MM.1S (cell line): ENCODE measurements at regions not wholly inside any gene's neighbourhood (a gene's known extent, or its start where the extent isn't known, plus 50 kb on each side); places are given as distances from the start of the nearest gene placed in this dataset.

Experiments
- DNase-seq: peaks from one replicate; pipeline ENCODE4 v3.0.0-alpha.2; 2015
- H2AFZ ChIP-seq: fragments of 300-600 bp; sonication (generic); 2 replicates; pipeline ENCODE4 v1.6.0; 2016; ENCODE audit warnings: antibody characterized with exemption, low read length
- H3F3A ChIP-seq: fragments of 300-600 bp; sonication (generic); 2 replicates; pipeline ENCODE4 v1.6.1; 2016; ENCODE audit warnings: mild to moderate bottlenecking, antibody characterized with exemption, low read length, moderate library complexity, mixed read lengths; ENCODE audit not compliant: insufficient read depth
- H3K27ac ChIP-seq: fragments of 300-600 bp; sonication (generic); 2 replicates; pipeline ENCODE4 v1.5.1; 2016; ENCODE audit warnings: mild to moderate bottlenecking, low read length
- H3K27me3 ChIP-seq: fragments of 300-600 bp; sonication (generic); replicated peaks from 2 replicates; pipeline ENCODE4 v1.6.0; 2016; ENCODE audit warnings: low read length; ENCODE audit not compliant: insufficient read depth
- H3K36me3 ChIP-seq: fragments of 300-600 bp; sonication (generic); replicated peaks from 2 replicates; pipeline ENCODE4 v1.6.1; 2016; ENCODE audit warnings: mild to moderate bottlenecking, low read length, mixed read lengths; ENCODE audit not compliant: insufficient read depth
- H3K4me1 ChIP-seq: fragments of 300-600 bp; sonication (generic); 2 replicates; pipeline ENCODE4 v1.6.1; 2016; ENCODE audit warnings: low read length, mixed read lengths
- H3K4me2 ChIP-seq: fragments of 300-600 bp; sonication (generic); 2 replicates; pipeline ENCODE4 v1.6.0; 2016; ENCODE audit warnings: low read depth, low read length
- H3K4me3 ChIP-seq: fragments of 300-600 bp; sonication (generic); 2 replicates; pipeline ENCODE4 v1.5.1; 2016; ENCODE audit warnings: low read length, mixed read lengths
- H3K79me2 ChIP-seq: fragments of 300-600 bp; sonication (generic); 2 replicates; pipeline ENCODE4 v1.6.1; 2016; ENCODE audit warnings: mixed run types, low read length, mixed read lengths
- H3K9ac ChIP-seq: fragments of 300-600 bp; sonication (generic); 2 replicates; pipeline ENCODE4 v1.6.1; 2016; ENCODE audit warnings: low read length, mixed read lengths
- H3K9me2 ChIP-seq: fragments of 300-600 bp; sonication (generic); replicated peaks from 2 replicates; pipeline ENCODE4 v1.6.1; 2016; ENCODE audit warnings: mild to moderate bottlenecking, low read length, mixed read lengths; ENCODE audit not compliant: insufficient read depth
- H3K9me3 ChIP-seq: fragments of 300-600 bp; sonication (generic); replicated peaks from 2 replicates; pipeline ENCODE4 v1.6.1; 2016; ENCODE audit warnings: mild to moderate bottlenecking, low read length, mixed read lengths; ENCODE audit not compliant: insufficient read depth
- H4K20me1 ChIP-seq: fragments of 300-600 bp; sonication (generic); 2 replicates; pipeline ENCODE4 v1.6.1; 2016; ENCODE audit warnings: mild to moderate bottlenecking, low read length, moderate library complexity, mixed read lengths; ENCODE audit not compliant: insufficient read depth
- CTCF ChIP-seq: fragments of 300-600 bp; sonication (generic); IDR thresholded peaks from 2 replicates; pipeline ENCODE4 v1.5.1; 2016; ENCODE audit warnings: antibody characterized with exemption, low read length, mixed read lengths
- EZH2 ChIP-seq: fragments of 300-600 bp; sonication (generic); optimal IDR thresholded peaks from 2 replicates; pipeline ENCODE3; 2017; ENCODE audit warnings: low read depth, mild to moderate bottlenecking, antibody characterized with exemption, low read length, mixed read lengths
- EZH2phosphoT487 ChIP-seq: fragments of 300-600 bp; sonication (generic); IDR thresholded peaks from 2 replicates; pipeline ENCODE4 v1.6.1; 2018; ENCODE audit warnings: antibody characterized with exemption, low read length

- Histone ChIP-seq H3K4me2 (no peak overlapping the region), H4K20me1 (no peaks in the 10 kb centered on the region), H2AFZ (no peak overlapping the region), H3K9me3 (no peaks in the 10 kb centered on the region), H3K4me1 (no peaks in the 10 kb centered on the region), H3K9ac (no peak overlapping the region), H3F3A (no peaks in the 10 kb centered on the region), H3K79me2 (no peaks in the 10 kb centered on the region), H3K36me3 (no peaks in the 10 kb centered on the region), H3K27ac (no peak overlapping the region), H3K9me2 (no peaks in the 10 kb centered on the region), H3K4me3 (no peak overlapping the region), H3K27me3 (no peaks in the 10 kb centered on the region)
- no peak for TF ChIP-seq EZH2phosphoT487
- no peak for TF ChIP-seq EZH2
- TF ChIP-seq CTCF: no peak
- no peak for DNase-seq
Measured at GRCh38 chr2:111688482-111688881, 195.5 kb downstream of the ANAPC1 start.

GRCh38 chr2:111689174-111689573 lies 194.8 kb downstream of the ANAPC1 start:
- no peak overlapping the region for H3K9ac ChIP-seq
- no peaks in the 10 kb centered on the region for H4K20me1 ChIP-seq
- no peaks in the 10 kb centered on the region for H3K4me1 ChIP-seq

GRCh38 chr2:111689941-111690340 lies 194.1 kb downstream of the ANAPC1 start:
- H2AFZ ChIP-seq: no peak overlapping the region
- TF ChIP-seq EZH2: no peak
- no peaks in the 10 kb centered on the region for H4K20me1 ChIP-seq

More at GRCh38 chr2:111689174-111689573, 194.8 kb downstream of the ANAPC1 start:
- no peaks in the 10 kb centered on the region for H3K9me2 ChIP-seq
- no peak for DNase-seq
- H3K36me3 ChIP-seq: no peaks in the 10 kb centered on the region
- no peak overlapping the region for H2AFZ ChIP-seq
- H3K27ac ChIP-seq: no peak overlapping the region
- H3K27me3 ChIP-seq: no peaks in the 10 kb centered on the region
- no peak overlapping the region for H3K4me3 ChIP-seq
- no peaks in the 10 kb centered on the region for H3K9me3 ChIP-seq
- H3K79me2 ChIP-seq: no peaks in the 10 kb centered on the region
- no peaks in the 10 kb centered on the region for H3F3A ChIP-seq
- TF ChIP-seq EZH2: no peak
- no peak for TF ChIP-seq CTCF
- no peak for TF ChIP-seq EZH2phosphoT487
- H3K4me2 ChIP-seq: no peak overlapping the region

GRCh38 chr2:111691164-111691875 lies 192.7 kb downstream of the ANAPC1 start:
- Histone ChIP-seq H3K36me3 (no peaks in the 10 kb centered on the region), H3K9ac (no peak overlapping the region), H2AFZ (no peak overlapping the region), H4K20me1 (no peaks in the 10 kb centered on the region), H3F3A (no peaks in the 10 kb centered on the region), H3K79me2 (no peaks in the 10 kb centered on the region), H3K27ac (no peak overlapping the region), H3K4me2 (no peak overlapping the region), H3K9me3 (no peaks in the 10 kb centered on the region), H3K9me2 (no peaks in the 10 kb centered on the region), H3K4me1 (no peaks in the 10 kb centered on the region), H3K27me3 (no peaks in the 10 kb centered on the region), H3K4me3 (no peak overlapping the region)
- no peak for DNase-seq
- TF ChIP-seq CTCF (no peak), EZH2 (no peak), EZH2phosphoT487 (no peak)

More at GRCh38 chr2:111689941-111690340, 194.1 kb downstream of the ANAPC1 start:
- Histone ChIP-seq H3F3A (no peaks in the 10 kb centered on the region), H3K27ac (no peak overlapping the region), H3K9me3 (no peaks in the 10 kb centered on the region), H3K4me3 (no peak overlapping the region), H3K4me2 (no peak overlapping the region), H3K9ac (no peak overlapping the region), H3K79me2 (no peaks in the 10 kb centered on the region), H3K4me1 (no peaks in the 10 kb centered on the region), H3K36me3 (no peaks in the 10 kb centered on the region), H3K27me3 (no peaks in the 10 kb centered on the region), H3K9me2 (no peaks in the 10 kb centered on the region)
- DNase-seq: no peak
